IMR-90 (cell line): ENCODE measurements at regions not wholly inside any gene's neighbourhood (a gene's known extent, or its start where the extent isn't known, plus 50 kb on each side); places are given as distances from the start of the nearest gene placed in this dataset.

Experiments
- ATAC-seq: fragments of 200-7000 bp; cut with Tn5 transposase; 2 replicates; pipeline ENCODE4 v1.9.1; 2020; ENCODE audit warnings: low read depth, mild to moderate bottlenecking, moderate library complexity
- BruUV-seq: library from RNA; stranded (reverse); fragments of 400-500 nt; replicated peaks from 2 replicates; lab custom pipeline; 2021; lab: Mats Ljungman, UMichigan
- CTCF ChIA-PET: fragments of 300-600 bp; formaldehyde crosslinking; extraction: SDS; loops from one replicate; lab custom pipeline; 2021; ENCODE audit warnings: antibody characterized with exemption; lab: Yijun Ruan, JAX
- POLR2A ChIA-PET: fragments of 300-600 bp; sonication (Branson Sonifier 250); formaldehyde crosslinking; loops from one replicate; lab custom pipeline; 2022; ENCODE audit warnings: antibody characterized with exemption; ENCODE audit not compliant: unreplicated experiment; lab: Charles Lee
- DNase-seq: peaks from one replicate; pipeline ENCODE4 v3.0.0; 2013
- H2AFZ ChIP-seq: replicated peaks from 2 replicates; pipeline ENCODE3; 2013; ENCODE audit warnings: low read length, mild to moderate bottlenecking; ENCODE audit not compliant: poor library complexity
- H2AK5ac ChIP-seq: 2 replicates; pipeline ENCODE4 v1.6.1; 2013; ENCODE audit warnings: low read depth, low read length, inconsistent platforms
- H2AK9ac ChIP-seq: replicated peaks from 2 replicates; pipeline ENCODE3; 2013; ENCODE audit warnings: mild to moderate bottlenecking, low read depth, low read length, moderate library complexity; ENCODE audit not compliant: poor library complexity
- H2BK120ac ChIP-seq: 2 replicates; pipeline ENCODE4 v1.6.1; 2013; ENCODE audit warnings: low read depth, low read length, inconsistent platforms
- H2BK15ac ChIP-seq: 3 replicates; pipeline ENCODE4 v1.6.1; 2013; ENCODE audit warnings: low read depth, low read length, inconsistent platforms
- H2BK20ac ChIP-seq: 2 replicates; pipeline ENCODE4 v1.6.1; 2013; ENCODE audit warnings: low read depth, mild to moderate bottlenecking, inconsistent platforms, low read length, moderate library complexity
- H2BK5ac ChIP-seq: 2 replicates; pipeline ENCODE4 v1.6.1; 2013; ENCODE audit warnings: mild to moderate bottlenecking, low read depth, low read length, inconsistent platforms; ENCODE audit not compliant: poor library complexity, severe bottlenecking
- H3K14ac ChIP-seq: replicated peaks from 2 replicates; pipeline ENCODE4 v1.6.1; 2013; ENCODE audit warnings: low read depth, low read length, inconsistent platforms
- H3K18ac ChIP-seq: 2 replicates; pipeline ENCODE4 v1.6.1; 2013; ENCODE audit warnings: low read depth, low read length, control low read depth
- H3K23ac ChIP-seq: 2 replicates; pipeline ENCODE4 v1.6.1; 2013; ENCODE audit warnings: low read depth, low read length, inconsistent platforms
- H3K27ac ChIP-seq: 2 replicates; pipeline ENCODE4 v1.5.1; 2013; ENCODE audit warnings: mild to moderate bottlenecking, control low read depth, low read length; ENCODE audit not compliant: insufficient read depth
- H3K27me3 ChIP-seq: 2 replicates; pipeline ENCODE4 v1.6.1; 2013; ENCODE audit warnings: low read length; ENCODE audit not compliant: control insufficient read depth, insufficient read depth
- H3K36me3 ChIP-seq: 2 replicates; pipeline ENCODE4 v1.6.1; 2013; ENCODE audit warnings: low read length, mixed read lengths; ENCODE audit not compliant: control insufficient read depth, insufficient read depth
- H3K4ac ChIP-seq: 2 replicates; pipeline ENCODE4 v1.6.1; 2013; ENCODE audit warnings: low read depth, low read length, inconsistent platforms
- H3K4me1 ChIP-seq: 2 replicates; pipeline ENCODE4 v1.6.1; 2013; ENCODE audit warnings: low read length, mixed read lengths; ENCODE audit not compliant: control insufficient read depth, insufficient read depth
- H3K4me2 ChIP-seq: 2 replicates; pipeline ENCODE4 v1.6.1; 2013; ENCODE audit warnings: low read depth, mild to moderate bottlenecking, control low read depth, low read length, moderate library complexity
- H3K4me3 ChIP-seq: 2 replicates; pipeline ENCODE4 v1.5.1; 2013; ENCODE audit warnings: low read depth, mild to moderate bottlenecking, control low read depth, low read length, moderate library complexity; ENCODE audit not compliant: insufficient read depth
- H3K56ac ChIP-seq: 2 replicates; pipeline ENCODE4 v1.6.1; 2013; ENCODE audit warnings: low read length, inconsistent platforms; ENCODE audit not compliant: insufficient read depth; ENCODE audit errors: extremely low read depth
- H3K79me1 ChIP-seq, 2 experiments: 2 replicates each; pipeline ENCODE4 v1.6.1; 2013; ENCODE audit warnings: low read length in 2 of 2, inconsistent platforms in 1 of 2, low read depth in 1 of 2
- H3K9ac ChIP-seq: 2 replicates; pipeline ENCODE4 v1.6.1; 2013; ENCODE audit warnings: low read depth, low read length, control low read depth
- H3K9me1 ChIP-seq: 2 replicates; pipeline ENCODE4 v1.6.1; 2013; ENCODE audit warnings: low read length, inconsistent platforms; ENCODE audit not compliant: insufficient read depth
- H3K9me3 ChIP-seq: 2 replicates; pipeline ENCODE4 v1.6.1; 2013; ENCODE audit warnings: low read length; ENCODE audit not compliant: control insufficient read depth, insufficient read depth
- H4K20me1 ChIP-seq: 2 replicates; pipeline ENCODE4 v1.6.1; 2013; ENCODE audit warnings: low read length, inconsistent platforms; ENCODE audit not compliant: insufficient read depth
- H4K5ac ChIP-seq: 2 replicates; pipeline ENCODE4 v1.6.1; 2013; ENCODE audit warnings: mild to moderate bottlenecking, low read depth, low read length, control low read depth
- H4K8ac ChIP-seq, 2 experiments: 2 replicates each; pipeline ENCODE4 v1.6.1; 2013; ENCODE audit warnings: low read depth in 2 of 2, low read length in 2 of 2, control low read depth in 1 of 2, inconsistent platforms in 1 of 2
- H4K91ac ChIP-seq: 2 replicates; pipeline ENCODE4 v1.6.1; 2013; ENCODE audit warnings: low read depth, low read length, inconsistent platforms; ENCODE audit not compliant: insufficient read depth
- CHD1 ChIP-seq: IDR thresholded peaks from 2 replicates; pipeline ENCODE4 v1.6.1; 2012; ENCODE audit warnings: low read depth, low read length, improper control_type of control experiment
- CTCF ChIP-seq: conservative IDR thresholded peaks from 2 replicates; pipeline ENCODE4 v1.5.1; 2012; ENCODE audit warnings: mild to moderate bottlenecking, low read depth, low read length, improper control_type of control experiment
- NFE2L2 ChIP-seq: fragments of 150-350 bp; IDR thresholded peaks from 2 replicates; pipeline ENCODE4 v1.6.1; 2016; ENCODE audit warnings: low read depth, mild to moderate bottlenecking, low read length
- RCOR1 ChIP-seq: IDR thresholded peaks from 2 replicates; pipeline ENCODE4 v1.6.1; 2012; ENCODE audit warnings: mild to moderate bottlenecking, low read length, improper control_type of control experiment; ENCODE audit not compliant: insufficient replicate concordance
- SMC3 ChIP-seq: fragments of 150-350 bp; IDR thresholded peaks from 2 replicates; pipeline ENCODE4 v1.6.1; 2016; ENCODE audit warnings: low read depth, mild to moderate bottlenecking, antibody characterized with exemption, low read length, moderate library complexity
- WGBS, 2 experiments: methylation state at CpG; one replicate each; pipeline versions ENCODE4 v1.1.5 to v1.1.7; 2013; ENCODE audit warnings: missing lambda C conversion rate in 2 of 2; ENCODE audit not compliant: insufficient read length in 1 of 2; ENCODE audit errors: extremely low coverage in 2 of 2; 5-methylcytosine and 5-hydroxymethylcytosine counted together
- dilution Hi-C: fragments of 300-500 bp; cut with HindIII; formaldehyde crosslinking; loops from one replicate; pipeline ENCODE4 v1.14.3; 2018; ENCODE audit warnings: low sequenced_read_pairs; ENCODE audit not compliant: unreplicated experiment
- in situ Hi-C: fragments of 300-500 bp; cut with MboI; formaldehyde crosslinking; loops from 3 replicates; pipeline ENCODE4 v1.14.3; 2019; ENCODE audit warnings: low sequenced_read_pairs, inconsistent platforms, mixed read lengths
- intact Hi-C: fragments of 100-400 bp; cut with micrococcal nuclease; formaldehyde crosslinking; loops from 2 replicates; pipeline ENCODE4 v1.10.0; 2022

GRCh38 chr4:58658701-58659100, 1548.5 kb upstream of the IGFBP7 start:
- H3K23ac ChIP-seq: no peak overlapping the region
- H3K27ac ChIP-seq: no peak overlapping the region
- no peak overlapping the region for H3K4me2 ChIP-seq
- ATAC-seq (no peak), DNase-seq (no peak)
- H3K79me1 ChIP-seq: no peaks in the 10 kb centered on the region
- 20% methylated on average over 1 of the region's 2 CpGs; no CpG with 5 or more reads in 1 of the 2 experiments for WGBS, 2 experiments
- no TSS peak for BruUV-seq
- H3K27me3 ChIP-seq: no peaks in the 10 kb centered on the region
- in situ Hi-C loops (no loop called here), dilution Hi-C loops (no loop called here), intact Hi-C loops (no loop called here)
- H4K91ac ChIP-seq: no peak overlapping the region
- ChIA-PET CTCF (no interaction called here), POLR2A (no interaction called here)
- no peak overlapping the region for H4K8ac ChIP-seq
- no peaks in the 10 kb centered on the region for H3K9me3 ChIP-seq
- TF ChIP-seq RCOR1 (no peak), CTCF (no peak), CHD1 (no peak), NFE2L2 (no peak), SMC3 (no peak)
- H2BK20ac ChIP-seq: no peak overlapping the region
- no peak overlapping the region for H2AFZ ChIP-seq
- no peak overlapping the region for H3K18ac ChIP-seq
- H3K36me3 ChIP-seq: no peaks in the 10 kb centered on the region
- H3K4me3 ChIP-seq: no peak overlapping the region
- H3K56ac ChIP-seq: no peak overlapping the region
- no peaks in the 10 kb centered on the region for H4K20me1 ChIP-seq
- no peak overlapping the region for H2AK9ac ChIP-seq
- no peak overlapping the region for H3K14ac ChIP-seq
- H3K9ac ChIP-seq: no peak overlapping the region
- no peaks in the 10 kb centered on the region for H3K9me1 ChIP-seq
- H2BK15ac ChIP-seq: no peak overlapping the region
- no peaks in the 10 kb centered on the region for H3K4me1 ChIP-seq
- no peak overlapping the region for H4K5ac ChIP-seq
- H2BK5ac ChIP-seq: no peak overlapping the region
- no peak overlapping the region for H2AK5ac ChIP-seq
- H2BK120ac ChIP-seq: no peak overlapping the region
- no peak overlapping the region for H3K4ac ChIP-seq
